CD14-positive monocyte (primary cell): ENCODE measurements at regions not wholly inside any gene's neighbourhood (a gene's known extent, or its start where the extent isn't known, plus 50 kb on each side); places are given as distances from the start of the nearest gene placed in this dataset.

ENCODE experiments used
- DNase-seq, 3 donors: peaks; one replicate each; pipeline ENCODE4 v3.0.0-alpha.2; 2011 to 2022
- H2AFZ ChIP-seq: 2 replicates; pipeline ENCODE4 v1.6.0; 2012; ENCODE audit warnings: mild to moderate bottlenecking, low read depth, low read length, inconsistent platforms; ENCODE audit not compliant: insufficient read depth, poor library complexity, severe bottlenecking
- H3K27ac ChIP-seq, 2 donors: 1 replicate in 1 of 2; 2 replicates in 1 of 2; pipeline ENCODE4 v1.5.1; 2012 to 2013; ENCODE audit warnings: low read length in 2 of 2, control low read depth in 1 of 2, inconsistent platforms in 1 of 2, low read depth in 1 of 2, mild to moderate bottlenecking in 1 of 2
- H3K27me3 ChIP-seq, 2 donors: one replicate each; pipeline versions ENCODE4 v1.6.0 to v1.6.1; 2011 to 2013; ENCODE audit warnings: low read length in 2 of 2; ENCODE audit not compliant: control insufficient read depth in 2 of 2, insufficient read depth in 2 of 2
- H3K36me3 ChIP-seq, 2 donors: replicated peaks in 1 of 2; 1 replicate in 1 of 2; 2 replicates in 1 of 2; pipeline versions ENCODE4 v1.5.1 to v1.6.1; 2012 to 2013; ENCODE audit warnings: low read length in 2 of 2, control low read depth in 1 of 2, inconsistent platforms in 1 of 2, mild to moderate bottlenecking in 1 of 2; ENCODE audit not compliant: insufficient read depth in 2 of 2, control insufficient read depth in 1 of 2
- H3K4me1 ChIP-seq, 2 donors: 1 replicate in 1 of 2; 2 replicates in 1 of 2; pipeline versions ENCODE4 v1.5.1 to v1.6.1; 2012 to 2013; ENCODE audit warnings: low read length in 2 of 2, control low read depth in 1 of 2, inconsistent platforms in 1 of 2, mild to moderate bottlenecking in 1 of 2, moderate library complexity in 1 of 2; ENCODE audit not compliant: insufficient read depth in 2 of 2, control insufficient read depth in 1 of 2
- H3K4me2 ChIP-seq: replicated peaks from 2 replicates; pipeline ENCODE3; 2012; ENCODE audit warnings: low read length, moderate library complexity, mild to moderate bottlenecking; ENCODE audit not compliant: poor library complexity, severe bottlenecking; ENCODE audit errors: extremely low read depth
- H3K4me3 ChIP-seq, 3 experiments: fragments of 200-600 bp in 1 of 3; sonication (generic) in 1 of 3; replicated peaks in 1 of 3; 1 replicate in 2 of 3; 2 replicates in 1 of 3; pipeline ENCODE4 v1.5.1; 2011 to 2013; ENCODE audit warnings: low read length in 3 of 3, mild to moderate bottlenecking in 3 of 3, control low read depth in 2 of 3, low read depth in 2 of 3, inconsistent platforms in 1 of 3, moderate library complexity in 1 of 3
- H3K79me2 ChIP-seq: 2 replicates; pipeline ENCODE4 v1.6.0; 2012; ENCODE audit warnings: mild to moderate bottlenecking, control low read depth, inconsistent platforms, low read length, moderate library complexity; ENCODE audit not compliant: insufficient read depth
- H3K9ac ChIP-seq: 2 replicates; pipeline ENCODE4 v1.6.0; 2017; ENCODE audit warnings: low read length, mild to moderate bottlenecking; ENCODE audit not compliant: insufficient read depth, poor library complexity, severe bottlenecking
- H3K9me3 ChIP-seq, 2 donors: replicated peaks in 1 of 2; 1 replicate in 1 of 2; 2 replicates in 1 of 2; pipeline versions ENCODE4 v1.5.1 to v1.6.1; 2012 to 2013; ENCODE audit warnings: low read length in 2 of 2, control low read depth in 1 of 2; ENCODE audit not compliant: control insufficient read depth in 1 of 2, insufficient read depth in 1 of 2
- H4K20me1 ChIP-seq: 2 replicates; pipeline ENCODE4 v1.6.0; 2012; ENCODE audit warnings: mild to moderate bottlenecking, low read length, control low read depth, moderate library complexity; ENCODE audit not compliant: insufficient read depth
- H3K27ac Mint-ChIP-seq, 7 donors: one replicate each; pipeline ENCODE4 v1.8.0; 2020; ENCODE audit warnings: mild to moderate bottlenecking in 7 of 7, mixed read lengths in 7 of 7, moderate library complexity in 6 of 7, inconsistent platforms in 2 of 7
- H3K27me3 Mint-ChIP-seq, 3 donors: one replicate each; pipeline ENCODE4 v1.8.0; 2021 to 2022; ENCODE audit warnings: low read depth in 3 of 3, mild to moderate bottlenecking in 3 of 3, mixed read lengths in 3 of 3, moderate library complexity in 3 of 3, inconsistent platforms in 1 of 3
- H3K36me3 Mint-ChIP-seq, 2 donors: one replicate each; pipeline ENCODE4 v1.8.0; 2020; ENCODE audit warnings: mixed read lengths in 2 of 2, inconsistent platforms in 1 of 2, mild to moderate bottlenecking in 1 of 2
- H3K4me1 Mint-ChIP-seq: one replicate; pipeline ENCODE4 v1.8.0; 2020; ENCODE audit warnings: mild to moderate bottlenecking, mixed read lengths
- H3K4me3 Mint-ChIP-seq, 2 donors: one replicate each; pipeline ENCODE4 v1.8.0; 2020; ENCODE audit warnings: mild to moderate bottlenecking in 2 of 2, mixed read lengths in 2 of 2, moderate library complexity in 1 of 2
- H3K9me3 Mint-ChIP-seq, 7 donors: one replicate each; pipeline ENCODE4 v1.8.0; 2020 to 2022; ENCODE audit warnings: mixed read lengths in 7 of 7, mild to moderate bottlenecking in 6 of 7, moderate library complexity in 6 of 7, inconsistent platforms in 2 of 7
- CTCF ChIP-seq: fragments of 200-600 bp; IDR thresholded peaks from one replicate; pipeline ENCODE4 v1.8.0; 2022; ENCODE audit warnings: antibody characterized with exemption, mild to moderate bottlenecking
- WGBS: methylation state at CpG from one replicate; pipeline ENCODE4 v1.1.5; 2013; ENCODE audit warnings: missing lambda C conversion rate; ENCODE audit not compliant: insufficient coverage; 5-methylcytosine and 5-hydroxymethylcytosine counted together
- intact Hi-C, 2 donors: fragments of 100-400 bp; cut with micrococcal nuclease; formaldehyde crosslinking; loops; one replicate each; pipeline versions ENCODE4 v1.15.0 to v1.15.1; 2023

GRCh38 chr2:59303272-59303671 lies 1062.1 kb upstream of the FANCL start:
- no peaks in the 10 kb centered on the region for H3K9me3 Mint-ChIP-seq
- 96% methylated on average over 2 of the region's 4 CpGs for WGBS
- intact Hi-C loops, result loop anchor here (5.0 to 10.0 kb wide), 3 partner anchors 1252 to 1282 kb away; partner anchors contain the start of gene BCL11A (in 1 of the 2)

GRCh38 chr2:59302683-59303082 lies 1061.6 kb upstream of the FANCL start:
- Mint-ChIP-seq H3K4me1 (no peaks in the 10 kb centered on the region), H3K36me3 (no peaks in the 10 kb centered on the region), H3K27ac (no peak overlapping the region), H3K27me3 (peaks cover 0 to 4% (median 0%) of the 10 kb centered on the region in 3 donors), H3K4me3 (no peak overlapping the region), H3K9me3 (no peaks in the 10 kb centered on the region)
- no peak for TF ChIP-seq CTCF
- H3K27ac ChIP-seq, result no peak overlapping the region
- H3K4me1 ChIP-seq, result no peaks in the 10 kb centered on the region
- H3K9ac ChIP-seq, result no peak overlapping the region
- no peaks in the 10 kb centered on the region for H3K36me3 ChIP-seq
- no peaks in the 10 kb centered on the region for H3K79me2 ChIP-seq
- no peak overlapping the region for H3K4me3 ChIP-seq
- intact Hi-C loops, result loop anchor here (5.0 to 10.0 kb wide), 3 partner anchors 1252 to 1282 kb away; partner anchors contain the start of gene BCL11A (in 1 of the 2)
- no peaks in the 10 kb centered on the region for H3K9me3 ChIP-seq
- no peak overlapping the region for H2AFZ ChIP-seq
- H4K20me1 ChIP-seq, result no peaks in the 10 kb centered on the region
- H3K4me2 ChIP-seq, result no peak overlapping the region
- 92% methylated on average over 3 of the region's 3 CpGs for WGBS
- no peaks in the 10 kb centered on the region for H3K27me3 ChIP-seq
- no peak for DNase-seq

More at GRCh38 chr2:59303272-59303671, 1062.1 kb upstream of the FANCL start:
- Histone ChIP-seq H3K36me3 (no peaks in the 10 kb centered on the region), H2AFZ (no peak overlapping the region), H3K9me3 (no peaks in the 10 kb centered on the region), H3K27ac (no peak overlapping the region), H3K4me3 (no peak overlapping the region), H3K9ac (no peak overlapping the region), H3K27me3 (no peaks in the 10 kb centered on the region), H3K79me2 (no peaks in the 10 kb centered on the region), H3K4me2 (no peak overlapping the region), H4K20me1 (no peaks in the 10 kb centered on the region), H3K4me1 (no peaks in the 10 kb centered on the region)
- H3K4me3 Mint-ChIP-seq, result no peak overlapping the region
- H3K36me3 Mint-ChIP-seq, result no peaks in the 10 kb centered on the region
- DNase-seq, result no peak
- peaks cover 0 to 4% (median 0%) of the 10 kb centered on the region in 3 donors for H3K27me3 Mint-ChIP-seq
- no peak for TF ChIP-seq CTCF
- H3K27ac Mint-ChIP-seq, result no peak overlapping the region
- peaks cover 1% of the 10 kb centered on the region for H3K4me1 Mint-ChIP-seq
